DOHH2 (cell line): ENCODE measurements at regions not wholly inside any gene's neighbourhood (a gene's known extent, or its start where the extent isn't known, plus 50 kb on each side); places are given as distances from the start of the nearest gene placed in this dataset.

Experiments
- EZH2phosphoT487 ChIP-seq: fragments of 200-600 bp; sonication (generic); IDR thresholded peaks from 2 replicates; pipeline ENCODE4 v1.6.1; 2017; ENCODE audit warnings: borderline replicate concordance, mild to moderate bottlenecking, antibody characterized with exemption, low read length, moderate library complexity, mixed read lengths
- TF ChIP-seq, protein P1 (sequence below): fragments of 200-600 bp; sonication (generic); IDR thresholded peaks from one replicate; pipeline ENCODE4 v1.5.1; 2014; ENCODE audit warnings: antibody characterized with exemption, mild to moderate bottlenecking, low read depth, low read length; ENCODE audit not compliant: poor library complexity, severe bottlenecking

DNA sequence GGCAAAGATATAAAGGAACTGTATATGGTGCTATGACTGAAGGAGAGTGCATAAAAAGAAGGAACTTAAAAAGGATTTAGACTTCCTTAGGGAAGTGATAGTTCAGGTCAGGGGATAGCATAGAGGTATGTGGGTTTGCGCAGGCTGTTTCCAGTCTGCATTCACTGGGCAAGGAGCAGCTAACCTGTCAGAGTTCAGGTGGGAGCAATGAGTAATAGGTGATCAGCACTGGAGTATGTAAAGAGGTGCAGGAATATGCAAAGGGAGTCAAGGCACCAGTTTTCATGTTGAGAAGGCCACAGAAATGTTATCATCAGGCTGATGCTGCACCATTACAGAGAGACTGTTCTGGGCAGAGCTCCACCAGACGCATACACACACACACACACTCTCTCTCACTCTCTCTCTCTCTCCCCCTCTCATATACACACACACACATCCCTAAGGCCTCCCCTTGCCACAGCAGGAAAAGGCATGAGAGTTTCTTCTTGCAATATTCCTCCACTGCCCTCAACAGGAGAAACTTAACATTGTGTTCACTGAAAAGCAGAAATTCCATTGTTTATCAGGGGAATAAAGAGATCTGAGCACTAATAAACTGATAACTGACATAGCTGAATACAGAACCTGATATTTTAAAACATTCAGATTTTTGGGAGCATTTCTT, 256.4 kb upstream of the GRID2 start:
- TF ChIP-seq, protein P1, sequence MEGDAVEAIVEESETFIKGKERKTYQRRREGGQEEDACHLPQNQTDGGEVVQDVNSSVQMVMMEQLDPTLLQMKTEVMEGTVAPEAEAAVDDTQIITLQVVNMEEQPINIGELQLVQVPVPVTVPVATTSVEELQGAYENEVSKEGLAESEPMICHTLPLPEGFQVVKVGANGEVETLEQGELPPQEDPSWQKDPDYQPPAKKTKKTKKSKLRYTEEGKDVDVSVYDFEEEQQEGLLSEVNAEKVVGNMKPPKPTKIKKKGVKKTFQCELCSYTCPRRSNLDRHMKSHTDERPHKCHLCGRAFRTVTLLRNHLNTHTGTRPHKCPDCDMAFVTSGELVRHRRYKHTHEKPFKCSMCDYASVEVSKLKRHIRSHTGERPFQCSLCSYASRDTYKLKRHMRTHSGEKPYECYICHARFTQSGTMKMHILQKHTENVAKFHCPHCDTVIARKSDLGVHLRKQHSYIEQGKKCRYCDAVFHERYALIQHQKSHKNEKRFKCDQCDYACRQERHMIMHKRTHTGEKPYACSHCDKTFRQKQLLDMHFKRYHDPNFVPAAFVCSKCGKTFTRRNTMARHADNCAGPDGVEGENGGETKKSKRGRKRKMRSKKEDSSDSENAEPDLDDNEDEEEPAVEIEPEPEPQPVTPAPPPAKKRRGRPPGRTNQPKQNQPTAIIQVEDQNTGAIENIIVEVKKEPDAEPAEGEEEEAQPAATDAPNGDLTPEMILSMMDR = no peak
- no peak for TF ChIP-seq EZH2phosphoT487
